ENCODE measurements at regions not wholly inside any gene's neighbourhood (a gene's known extent, or its start where the extent isn't known, plus 50 kb on each side); places are given as distances from the start of the nearest gene placed in this dataset.

- ChIA-PET POLR2A (interaction anchor here (0.5 kb wide), 1 partner anchor 18 kb away, joined by 6 read pairs; no protein-coding TSS in a partner anchor), CTCF (interaction anchor here (1.8 kb wide), 1 partner anchor 17 kb away, joined by 5 read pairs; no protein-coding TSS in a partner anchor)
Observed at GRCh38 chr17:77072670-77073069, 68.1 kb upstream of the SEC14L1 start.

- CTCF ChIA-PET, result interaction anchor here (1.8 kb wide), 1 partner anchor 19 kb away, joined by 5 read pairs; no protein-coding TSS in a partner anchor
- POLR2A ChIA-PET, result no interaction called here
Observed at GRCh38 chr17:77074681-77075080, 66.1 kb upstream of the SEC14L1 start.

- POLR2A ChIA-PET, result no interaction called here
- CTCF ChIA-PET, result interaction anchor here (0.7 kb wide), 1 partner anchor 20 kb away, joined by 3 read pairs; no protein-coding TSS in a partner anchor
Observed at GRCh38 chr17:77076124-77076830, 64.5 kb upstream of the SEC14L1 start.

- POLR2A ChIA-PET, result no interaction called here
- CTCF ChIA-PET, result no interaction called here
Observed at GRCh38 chr17:77083531-77083930, 57.2 kb upstream of the SEC14L1 start.

GRCh38 chr17:77085926-77086432, 54.8 kb upstream of the SEC14L1 start:
- CTCF ChIA-PET, result interaction anchor here (0.8 to 1.6 kb wide), 5 partner anchors 29 to 162 kb away, joined by 3 to 6 read pairs (median 4); no protein-coding TSS in a partner anchor
- POLR2A ChIA-PET, result no interaction called here

GRCh38 chr17:77086433-77087010, 54.2 kb upstream of the SEC14L1 start:
- POLR2A ChIA-PET, result no interaction called here
- CTCF ChIA-PET, result interaction anchor here (0.8 to 2.2 kb wide), 10 partner anchors 9 to 558 kb away, joined by 3 to 11 read pairs (median 4); partner anchors contain the start of gene SEC14L1

GRCh38 chr17:77087650-77088454, 52.9 kb upstream of the SEC14L1 start:
- CTCF ChIA-PET, result interaction anchor here (0.9 to 2.2 kb wide), 17 partner anchors 13 to 390 kb away, joined by 3 to 11 read pairs (median 3); partner anchors contain the start of gene SEC14L1
- POLR2A ChIA-PET, result interaction anchor here (0.5 to 3.6 kb wide), 2 partner anchors 52 to 329 kb away, joined by 3 to 24 read pairs; partner anchors contain the start of gene SEC14L1

- CTCF ChIA-PET, result interaction anchor here (0.9 to 2.2 kb wide), 15 partner anchors 13 to 389 kb away, joined by 3 to 11 read pairs (median 3); partner anchors contain the start of gene SEC14L1
Observed at GRCh38 chr17:77088455-77089123, 52.2 kb upstream of the SEC14L1 start.

GRCh38 chr17:77089124-77089490, 51.7 kb upstream of the SEC14L1 start:
- POLR2A ChIA-PET, result interaction anchor here (0.6 to 3.6 kb wide), 3 partner anchors 19 to 57 kb away, joined by 4 to 24 read pairs (median 5); partner anchors contain the start of gene SEC14L1
- CTCF ChIA-PET, result interaction anchor here (1.0 to 1.8 kb wide), 10 partner anchors 12 to 221 kb away, joined by 3 to 8 read pairs (median 3); partner anchors contain the start of gene SEC14L1

More at GRCh38 chr17:77088455-77089123, 52.2 kb upstream of the SEC14L1 start:
- POLR2A ChIA-PET, result interaction anchor here (0.5 to 3.6 kb wide), 3 partner anchors 52 to 330 kb away, joined by 3 to 24 read pairs (median 5); partner anchors contain the start of gene SEC14L1

- CTCF ChIA-PET, result interaction anchor here (0.6 to 1.3 kb wide), 4 partner anchors 19 to 819 kb away, joined by 3 to 5 read pairs (median 3); no protein-coding TSS in a partner anchor
- POLR2A ChIA-PET, result interaction anchor here (0.5 to 3.6 kb wide), 4 partner anchors 20 to 336 kb away, joined by 4 to 24 read pairs (median 6); partner anchors contain the start of gene SEC14L1
Observed at GRCh38 chr17:77089949-77090348, 50.8 kb upstream of the SEC14L1 start.

- POLR2A ChIA-PET, result interaction anchor here (0.5 to 3.6 kb wide), 2 partner anchors 37 to 50 kb away, joined by 4 to 24 read pairs; partner anchors contain the start of gene SEC14L1
- CTCF ChIA-PET, result interaction anchor here (0.6 to 1.0 kb wide), 6 partner anchors 11 to 819 kb away, joined by 3 to 5 read pairs (median 3); partner anchors contain the start of gene SEC14L1
Observed at GRCh38 chr17:77090476-77090875, 50.3 kb upstream of the SEC14L1 start.

Measured in activated CD8-positive, alpha-beta memory T cell treated with anti-CD3 and anti-CD28 coated beads for 36 hours (primary cell).